Endothelial cell of umbilical vein (primary cell): ENCODE measurements at regions not wholly inside any gene's neighbourhood (a gene's known extent, or its start where the extent isn't known, plus 50 kb on each side); places are given as distances from the start of the nearest gene placed in this dataset.

ENCODE experiments used
- BruUV-seq: library from RNA; stranded (reverse); fragments of 400-500 nt; replicated peaks from 2 replicates; lab custom pipeline; 2021; lab: Mats Ljungman, UMichigan
- CTCF ChIA-PET: fragments of 300-600, 350-600 bp; sonication (Branson Sonifier 250); formaldehyde crosslinking; loops from one replicate; lab custom pipeline; 2021; ENCODE audit warnings: antibody characterized with exemption, inconsistent platforms; lab: Charles Lee
- POLR2A ChIA-PET: fragments of 300-600, 350-600 bp; sonication (Branson Sonifier 250); formaldehyde crosslinking; loops from one replicate; lab custom pipeline; 2021; ENCODE audit warnings: antibody characterized with exemption, inconsistent platforms; lab: Charles Lee
- DNase-seq: peaks from one replicate; pipeline ENCODE4 v3.0.0-alpha.2; 2011; ENCODE audit warnings: low read depth, low spot score
- FAIRE-seq: peaks from 2 replicates; lab custom pipeline; 2011; peaks lifted over from hg19 to GRCh38; lab: Jason Lieb, UNC
- H2AFZ ChIP-seq: 2 replicates; pipeline ENCODE4 v1.6.0; 2012; ENCODE audit warnings: low read depth, low read length, control low read depth, inconsistent platforms
- H3K27ac ChIP-seq: 2 replicates; pipeline ENCODE4 v1.5.1; 2011; ENCODE audit warnings: low read depth, mild to moderate bottlenecking, control low read depth, low read length, moderate library complexity; ENCODE audit not compliant: insufficient read depth
- H3K27me3 ChIP-seq, 2 experiments: 2 replicates each; pipeline versions ENCODE4 v1.6.0 to v1.6.1; 2011; ENCODE audit warnings: low read length in 2 of 2, mixed read lengths in 1 of 2; ENCODE audit not compliant: control insufficient read depth in 2 of 2, insufficient read depth in 2 of 2
- H3K36me3 ChIP-seq, 2 experiments: 2 replicates in 1 of 2; 3 replicates in 1 of 2; pipeline ENCODE4 v1.5.1; 2011; ENCODE audit warnings: low read length in 2 of 2, mild to moderate bottlenecking in 1 of 2, moderate library complexity in 1 of 2; ENCODE audit not compliant: control insufficient read depth in 2 of 2, insufficient read depth in 2 of 2; ENCODE audit errors: extremely low read depth in 1 of 2
- H3K4me1 ChIP-seq: 3 replicates; pipeline ENCODE4 v1.5.1; 2011; ENCODE audit warnings: mild to moderate bottlenecking, low read length; ENCODE audit not compliant: control insufficient read depth, insufficient read depth; ENCODE audit errors: extremely low read depth
- H3K4me2 ChIP-seq: 2 replicates; pipeline ENCODE4 v1.6.1; 2011; ENCODE audit warnings: low read length, control low read depth, mixed read lengths; ENCODE audit not compliant: insufficient read depth
- H3K4me3 ChIP-seq, 3 experiments: fragments of 200-600 bp in 1 of 3; sonication (generic), shearing (Covaris generic) in 1 of 3; replicated peaks in 1 of 3; 2 replicates each; pipeline ENCODE4 v1.5.1; 2011 to 2016; ENCODE audit warnings: control low read depth in 3 of 3, low read length in 3 of 3, mild to moderate bottlenecking in 2 of 3, inconsistent platforms in 1 of 3, low read depth in 1 of 3, moderate library complexity in 1 of 3; ENCODE audit not compliant: insufficient read depth in 1 of 3
- H3K79me2 ChIP-seq: 2 replicates; pipeline ENCODE4 v1.6.0; 2012; ENCODE audit warnings: low read length, inconsistent platforms; ENCODE audit not compliant: control insufficient read depth, insufficient read depth
- H3K9ac ChIP-seq: replicated peaks from 2 replicates; pipeline ENCODE3; 2011; ENCODE audit warnings: low read length, control low read depth; ENCODE audit not compliant: insufficient read depth; ENCODE audit errors: extremely low read depth
- H3K9me1 ChIP-seq: replicated peaks from 3 replicates; pipeline ENCODE4 v1.6.0; 2011; ENCODE audit warnings: mild to moderate bottlenecking, low read length; ENCODE audit not compliant: control insufficient read depth, insufficient read depth; ENCODE audit errors: extremely low read depth
- H3K9me3 ChIP-seq: replicated peaks from 2 replicates; pipeline ENCODE4 v1.5.1; 2012; ENCODE audit warnings: low read length, inconsistent platforms; ENCODE audit not compliant: control insufficient read depth, insufficient read depth
- H4K20me1 ChIP-seq: replicated peaks from 2 replicates; pipeline ENCODE3; 2011; ENCODE audit warnings: mild to moderate bottlenecking, low read length; ENCODE audit not compliant: control insufficient read depth, insufficient read depth; ENCODE audit errors: extremely low read depth
- CTCF ChIP-seq, 2 donors: IDR thresholded peaks; 1 replicate in 1 of 2; 2 replicates in 1 of 2; pipeline ENCODE4 v1.5.1; 2011; ENCODE audit warnings: low read length in 2 of 2, mild to moderate bottlenecking in 2 of 2, moderate library complexity in 2 of 2, control low read depth in 1 of 2, inconsistent platforms in 1 of 2, low read depth in 1 of 2; ENCODE audit not compliant: insufficient read depth in 1 of 2; ENCODE audit errors: extremely low read depth in 1 of 2
- EZH2 ChIP-seq: IDR thresholded peaks from 2 replicates; pipeline ENCODE4 v1.6.1; 2012; ENCODE audit warnings: borderline replicate concordance, low read depth, mild to moderate bottlenecking, moderate library complexity, low read length, inconsistent platforms; ENCODE audit not compliant: severe bottlenecking
- FOS ChIP-seq: IDR thresholded peaks from 2 replicates; pipeline ENCODE4 v1.6.1; 2011; ENCODE audit warnings: mild to moderate bottlenecking, low read length, moderate library complexity, borderline replicate concordance; ENCODE audit not compliant: insufficient read depth
- GATA2 ChIP-seq: IDR thresholded peaks from 2 replicates; pipeline ENCODE4 v1.7.0; 2011; ENCODE audit warnings: low read depth, mild to moderate bottlenecking, moderate library complexity, mixed read lengths, low read length; ENCODE audit not compliant: insufficient read length, insufficient read depth
- JUN ChIP-seq: IDR thresholded peaks from 2 replicates; pipeline ENCODE4 v1.6.1; 2011; ENCODE audit warnings: borderline replicate concordance, low read depth; ENCODE audit not compliant: insufficient read length, insufficient read depth
- MAX ChIP-seq: IDR thresholded peaks from 2 replicates; pipeline ENCODE4 v1.6.1; 2011; ENCODE audit not compliant: insufficient read depth, insufficient read length
- MYC ChIP-seq: IDR thresholded peaks from one replicate; pipeline ENCODE4 v1.6.1; 2011; ENCODE audit warnings: mild to moderate bottlenecking, low read depth, low read length
- POLR2A ChIP-seq: IDR thresholded peaks from 2 replicates; pipeline ENCODE4 v1.6.1; 2012; ENCODE audit warnings: low read depth, mild to moderate bottlenecking, control low read depth, low read length
- POLR2AphosphoS5 ChIP-seq: IDR thresholded peaks from 2 replicates; pipeline ENCODE4 v1.6.1; 2012; ENCODE audit warnings: low read depth, mild to moderate bottlenecking, control low read depth, low read length, moderate library complexity; ENCODE audit not compliant: insufficient read depth
- dilution Hi-C: fragments of 300-500 bp; cut with MboI; formaldehyde crosslinking; loops from one replicate; pipeline ENCODE4 v1.15.0; 2019; ENCODE audit warnings: low sequenced_read_pairs; ENCODE audit not compliant: extremely low pct_ligation_motif_present
- intact Hi-C: fragments of 100-400 bp; cut with micrococcal nuclease; formaldehyde crosslinking; loops from one replicate; pipeline ENCODE4 v1.10.0; 2022

- H3K4me1 ChIP-seq = no peaks in the 10 kb centered on the region
- H3K36me3 ChIP-seq = no peaks in the 10 kb centered on the region
- H3K4me3 ChIP-seq = no peak overlapping the region
- DNase-seq = no peak
- H3K4me2 ChIP-seq = no peak overlapping the region
- ChIA-PET CTCF (no interaction called here), POLR2A (no interaction called here)
- peaks cover 3% of the 10 kb centered on the region for H3K9me3 ChIP-seq
- TF ChIP-seq JUN = no peak
- TF ChIP-seq CTCF (IDR thresholded peaks at IDR 0.05; ENCODE audit: extremely low read depth in 1 of 2, insufficient read depth in 1 of 2, low read depth in 1 of 2, low read length in 2 of 2) = no peak
- TF ChIP-seq GATA2 = no peak
- TF ChIP-seq MAX = no peak
- TF ChIP-seq EZH2 = no peak
- no peak for TF ChIP-seq MYC
- TF ChIP-seq FOS = no peak
- TF ChIP-seq POLR2A = no peak
- no peak for TF ChIP-seq POLR2AphosphoS5
- no peak for FAIRE-seq
- H3K27me3 ChIP-seq = no peaks in the 10 kb centered on the region
- no peaks in the 10 kb centered on the region for H3K9me1 ChIP-seq
- H3K27ac ChIP-seq = no peak overlapping the region
- no peak overlapping the region for H2AFZ ChIP-seq
- no peaks in the 10 kb centered on the region for H3K79me2 ChIP-seq
- no peaks in the 10 kb centered on the region for H4K20me1 ChIP-seq
- dilution Hi-C loops = no loop called here
- intact Hi-C loops = no loop called here
- H3K9ac ChIP-seq = no peak overlapping the region
- BruUV-seq = no TSS peak
These were observed 1075.3 kb downstream of the XPNPEP1 start for GRCh38 chr10:108848046-108848445.
